Erythroblast (primary cell): ENCODE measurements at regions not wholly inside any gene's neighbourhood (a gene's known extent, or its start where the extent isn't known, plus 50 kb on each side); places are given as distances from the start of the nearest gene placed in this dataset.
A peak's percentile ranks its signal among the peaks of the same experiment; 100 is the strongest.
"Not testable (repeated sequence)": the region's sequence is repeated elsewhere in the genome, so short reads cannot be mapped to it uniquely, and the experiment has no call there.

ENCODE experiments used
- DNase-seq, 2 experiments: peaks; one replicate each; lab custom pipeline; 2025; lab: John Stamatoyannopoulos, UW
- GATA1 ChIP-seq: IDR thresholded peaks from 2 replicates; pipeline ENCODE4 v1.6.1; 2011; ENCODE audit warnings: low read depth, mild to moderate bottlenecking, control low read depth, low read length, moderate library complexity
- POLR2A ChIP-seq: IDR thresholded peaks from 2 replicates; pipeline ENCODE4 v1.6.1; 2011; ENCODE audit warnings: mild to moderate bottlenecking, low read length

DNA sequence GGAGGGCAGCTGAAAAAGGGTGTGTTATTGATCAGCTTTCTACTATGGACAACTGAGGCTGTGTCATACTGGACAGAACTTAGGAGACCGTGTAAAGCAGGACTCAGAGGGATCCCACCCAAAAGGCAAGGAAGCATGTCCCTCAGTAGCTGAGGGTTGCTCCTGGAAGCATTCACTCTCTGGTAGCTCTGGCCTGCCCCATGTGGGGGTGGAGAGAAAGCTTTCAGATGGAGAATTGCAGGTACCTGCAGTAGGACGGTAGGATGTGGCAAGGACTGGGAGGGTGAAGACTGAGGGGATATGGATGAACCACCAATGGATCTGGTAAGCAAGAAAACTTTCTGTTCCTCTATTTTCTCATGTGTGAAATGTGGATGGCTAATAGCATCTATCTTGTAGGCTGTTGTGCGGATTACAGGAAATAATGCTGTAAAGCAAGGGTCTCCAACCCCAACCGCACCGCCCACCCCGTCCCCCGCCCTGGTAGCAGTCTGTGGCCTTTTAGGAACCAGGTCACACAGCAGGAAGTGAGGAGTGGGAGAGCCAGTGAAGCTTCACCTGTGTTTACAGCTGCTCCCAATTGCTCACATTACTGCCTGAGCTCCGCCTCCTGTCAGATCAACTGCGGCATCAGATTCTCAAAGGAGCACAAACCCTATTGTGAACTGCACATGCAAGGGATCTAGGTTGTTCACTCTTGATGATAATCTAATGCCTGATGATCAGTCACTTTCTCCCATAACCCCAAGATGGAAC lies 157.7 kb upstream of the PROK2 start:
- TF ChIP-seq GATA1, result no peak
- no peak for TF ChIP-seq POLR2A
- no peak for DNase-seq

- no peak for DNase-seq
- TF ChIP-seq POLR2A (no peak), GATA1 (no peak)
Observed at GRCh38 chr3:71940486-71940885, 155.5 kb upstream of the PROK2 start.

DNA sequence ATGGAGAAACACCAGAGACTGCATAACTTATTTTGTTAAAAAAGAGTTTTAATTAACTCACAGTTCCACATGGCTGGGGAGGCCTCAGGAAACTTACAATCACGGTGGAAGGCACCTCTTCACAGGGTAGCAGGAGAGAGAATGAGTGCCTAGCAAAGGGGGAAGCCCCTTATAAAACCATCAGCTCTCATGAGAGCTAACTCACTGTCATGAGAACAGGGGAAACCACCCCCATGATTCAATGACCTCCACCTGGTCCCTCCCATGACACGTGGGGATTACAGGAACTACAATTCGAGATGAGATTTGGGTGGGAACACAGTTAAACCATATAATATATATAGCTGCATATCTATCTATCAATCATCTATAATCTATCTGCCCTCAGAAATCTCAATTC lies 153.1 kb upstream of the PROK2 start:
- not testable (repeated sequence) for DNase-seq

GRCh38 chr3:71936681-71937080 lies 151.7 kb upstream of the PROK2 start:
- DNase-seq, result no peak

GRCh38 chr3:71934520-71935270 lies 149.7 kb upstream of the PROK2 start:
- TF ChIP-seq GATA1, result no peak
- TF ChIP-seq POLR2A, result no peak
- no peak for DNase-seq

More at GRCh38 chr3:71936681-71937080, 151.7 kb upstream of the PROK2 start:
- TF ChIP-seq POLR2A (no peak), GATA1 (no peak)

DNA sequence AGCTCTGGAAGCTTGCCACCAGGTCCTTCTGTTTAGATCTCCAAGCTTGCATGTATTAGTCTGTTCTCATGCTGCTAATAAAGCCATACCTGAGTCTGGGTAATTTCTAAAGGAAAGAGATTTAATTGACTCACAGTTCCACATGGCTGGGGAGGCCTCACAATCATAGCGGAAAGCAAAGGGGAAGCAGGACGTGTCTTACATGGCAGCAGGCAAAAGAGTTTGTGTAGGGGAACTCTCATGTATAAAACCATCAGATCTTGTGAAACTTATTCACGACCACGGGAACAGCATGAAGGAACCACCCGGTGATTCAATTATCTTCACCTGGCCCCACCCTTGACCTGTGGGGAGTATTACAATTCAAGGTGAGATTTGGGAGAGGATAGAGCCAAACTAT lies 147.0 kb upstream of the PROK2 start:
- no peak for DNase-seq
- TF ChIP-seq GATA1 (no peak), POLR2A (no peak)

DNA sequence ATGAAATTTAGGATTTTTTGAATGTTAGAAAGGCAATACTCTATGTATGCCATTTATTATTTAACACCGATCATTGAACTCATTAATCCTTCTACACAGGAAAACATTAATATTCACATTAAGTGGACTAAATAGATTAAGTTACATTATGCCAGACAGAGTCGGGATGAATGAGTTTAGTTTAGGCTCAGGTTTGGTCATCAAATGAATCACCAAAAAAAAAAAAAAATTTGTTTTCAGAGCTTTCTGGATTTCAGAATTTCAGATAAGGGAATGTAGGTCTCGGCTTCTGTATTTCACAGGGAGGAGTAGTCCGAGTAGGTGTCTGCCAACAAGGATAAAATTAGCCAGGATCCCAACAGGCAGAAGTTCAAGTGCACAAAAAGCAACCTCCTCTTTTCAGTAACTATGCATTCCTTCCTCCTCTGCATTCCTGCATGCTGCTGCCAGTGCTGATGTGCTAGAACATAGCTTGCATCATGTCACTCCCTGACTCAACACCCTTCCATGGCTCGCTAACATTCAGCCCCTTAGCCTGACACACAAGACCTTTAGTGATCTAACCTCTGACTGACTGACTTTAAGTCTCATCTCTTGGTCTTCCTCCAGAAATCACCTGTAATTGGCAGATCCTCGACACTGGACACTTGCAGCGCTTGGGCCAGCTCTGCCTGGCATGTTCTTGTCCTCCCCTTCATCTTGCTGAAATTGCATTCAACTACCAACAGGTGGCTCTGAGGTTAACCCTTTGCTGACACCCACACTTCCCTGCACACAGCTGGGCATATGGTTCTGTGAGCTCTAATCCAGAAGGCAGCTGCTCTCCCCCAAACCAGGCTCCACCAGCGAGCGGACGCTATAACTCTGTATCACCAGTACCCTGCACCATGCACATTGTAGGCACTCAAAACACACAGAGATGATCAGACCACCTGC lies 145.4 kb upstream of the PROK2 start:
- peak; percentile 22 to 44 for DNase-seq
- TF ChIP-seq GATA1 (no peak), POLR2A (no peak)

GRCh38 chr3:71928212-71928611 lies 143.3 kb upstream of the PROK2 start:
- TF ChIP-seq GATA1 (no peak), POLR2A (no peak)
- no peak for DNase-seq

DNA sequence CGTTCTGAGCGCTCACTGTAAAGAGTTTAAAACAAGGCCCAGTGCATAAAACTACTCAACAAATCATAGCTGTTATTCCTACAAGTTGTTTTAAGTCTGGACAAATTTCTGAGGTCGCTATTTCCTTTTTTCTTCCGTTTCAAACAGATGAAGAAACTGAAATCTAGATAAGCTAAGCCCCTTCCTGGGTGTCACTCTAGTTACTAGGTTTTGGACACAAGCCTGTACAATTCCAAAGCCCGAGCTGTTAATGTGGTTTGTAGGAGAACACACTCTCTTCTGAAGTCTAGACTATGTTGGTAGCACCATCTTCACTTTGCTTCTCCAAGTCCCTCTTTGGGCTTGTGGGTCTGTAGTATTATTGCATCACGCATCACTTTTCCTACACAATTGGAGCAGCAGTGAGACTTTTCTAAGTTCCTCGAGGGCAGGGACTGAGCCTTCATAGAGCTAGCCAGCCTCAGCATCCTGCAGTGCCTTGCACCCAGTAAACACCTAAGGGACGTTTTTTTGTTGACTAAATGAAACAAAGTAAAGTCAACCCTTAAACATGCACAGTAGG lies 142.6 kb upstream of the PROK2 start:
- TF ChIP-seq POLR2A (no peak), GATA1 (no peak)
- no peak for DNase-seq

GRCh38 chr3:71926616-71927015 lies 141.7 kb upstream of the PROK2 start:
- no peak for DNase-seq
- TF ChIP-seq POLR2A (no peak), GATA1 (no peak)

- peak; percentile 20 to 60 for DNase-seq
- TF ChIP-seq POLR2A (no peak), GATA1 (no peak)
Observed at GRCh38 chr3:71926262-71926600, 141.3 kb upstream of the PROK2 start.

- DNase-seq, result peak in 1 of 2 experiments; percentile 7
Observed at GRCh38 chr3:71925511-71926261, 140.7 kb upstream of the PROK2 start.

DNA sequence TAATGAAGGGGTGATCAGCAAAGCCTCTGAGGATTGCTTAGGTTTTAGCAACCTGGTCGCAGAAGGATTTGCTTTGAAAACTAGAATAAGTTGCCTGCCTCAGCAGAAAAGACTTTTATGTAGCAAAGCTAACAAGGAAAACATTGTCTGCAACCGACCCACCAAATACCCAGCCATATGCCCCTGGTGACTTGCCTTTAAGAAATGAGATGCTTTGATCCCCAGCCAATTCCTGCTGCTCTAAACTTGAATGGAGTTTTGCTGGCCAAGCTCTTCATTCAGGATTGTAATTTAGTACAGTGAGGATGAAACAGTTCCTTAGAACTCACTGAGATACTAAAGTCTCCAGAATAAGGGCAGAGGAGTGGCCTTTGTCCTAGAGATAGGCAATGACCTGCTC lies 139.8 kb upstream of the PROK2 start:
- no peak for DNase-seq
- TF ChIP-seq GATA1 (no peak), POLR2A (no peak)
